GM21367 (cell line): ENCODE measurements at regions not wholly inside any gene's neighbourhood (a gene's known extent, or its start where the extent isn't known, plus 50 kb on each side); places are given as distances from the start of the nearest gene placed in this dataset.

Source experiments
- ATAC-seq: cut with Tn5 transposase; IDR thresholded peaks from one replicate; pipeline ENCODE4 v1.9.1; 2021; ENCODE audit not compliant: unreplicated experiment

DNA sequence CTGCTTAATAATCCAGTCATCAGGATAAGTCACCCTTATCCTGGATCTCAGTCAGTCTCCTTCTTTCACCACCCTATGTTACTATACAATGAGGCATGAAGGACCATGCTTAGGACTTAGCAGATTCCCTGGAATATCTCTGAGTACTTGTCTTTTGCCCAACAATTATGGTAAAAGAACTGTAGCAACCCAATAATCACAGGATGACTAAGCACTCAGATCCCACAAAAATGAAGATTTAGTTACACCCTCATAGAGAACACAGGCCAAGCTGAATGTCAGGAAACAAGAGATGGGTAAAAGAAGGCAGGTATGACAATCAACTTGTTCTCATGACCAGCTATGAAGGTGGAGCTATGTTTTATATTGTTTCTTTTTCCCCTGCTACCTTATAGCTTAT lies 91.4 kb downstream of the EDN1 start:
- no peak for ATAC-seq

GRCh38 chr6:12383448-12383847 lies 93.3 kb downstream of the EDN1 start:
- ATAC-seq: no peak

- no peak for ATAC-seq
These were observed 94.3 kb downstream of the EDN1 start for GRCh38 chr6:12384357-12384912.

GRCh38 chr6:12385316-12385715 lies 95.2 kb downstream of the EDN1 start:
- ATAC-seq: no peak

GRCh38 chr6:12386816-12387215 lies 96.7 kb downstream of the EDN1 start:
- ATAC-seq: no peak

GRCh38 chr6:12391472-12391871 lies 101.3 kb downstream of the EDN1 start:
- ATAC-seq: no peak

DNA sequence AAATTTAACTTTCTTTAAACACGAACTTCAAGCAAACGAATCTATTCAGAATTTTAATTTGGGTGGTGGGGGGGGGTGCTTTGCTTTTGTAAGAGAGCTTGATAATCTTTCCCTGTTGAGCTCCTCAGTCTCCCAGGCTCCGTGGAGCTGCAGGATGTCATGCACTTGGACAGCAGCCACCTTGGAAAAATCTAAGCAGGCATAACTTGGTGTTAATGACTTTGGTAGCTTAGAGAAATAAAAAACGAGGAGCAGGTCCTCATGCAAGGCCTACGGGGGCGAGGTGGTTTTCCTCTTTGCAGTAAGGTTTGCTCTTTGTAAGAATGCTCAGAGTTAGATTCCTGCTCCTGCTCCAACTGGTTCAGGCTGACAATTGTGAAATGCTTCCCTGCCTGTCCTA lies 102.3 kb downstream of the EDN1 start:
- ATAC-seq: no peak

DNA sequence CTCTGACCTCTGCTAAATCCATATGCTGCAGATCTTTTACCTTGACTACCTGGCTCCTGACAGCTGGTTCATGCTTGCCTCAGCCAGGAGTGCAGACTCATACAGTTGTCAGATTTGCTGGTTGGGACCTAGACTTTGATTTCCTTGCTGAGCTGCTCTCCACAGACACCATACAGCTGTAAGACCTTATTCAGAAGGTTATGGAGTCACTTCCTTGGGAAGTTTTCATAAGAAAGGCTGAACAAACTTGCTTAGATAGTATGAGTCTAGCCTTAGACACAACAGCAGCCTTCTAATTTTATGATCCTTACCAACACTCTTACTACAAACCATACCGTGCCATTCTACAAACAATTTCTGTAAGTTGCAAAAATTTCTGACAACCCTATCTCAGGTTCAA lies 102.9 kb downstream of the EDN1 start:
- no peak for ATAC-seq

- no peak for ATAC-seq
These were observed 104.0 kb downstream of the EDN1 start for GRCh38 chr6:12394170-12394569.

- no peak for ATAC-seq
These were observed 105.7 kb downstream of the EDN1 start for GRCh38 chr6:12395898-12396297.

DNA sequence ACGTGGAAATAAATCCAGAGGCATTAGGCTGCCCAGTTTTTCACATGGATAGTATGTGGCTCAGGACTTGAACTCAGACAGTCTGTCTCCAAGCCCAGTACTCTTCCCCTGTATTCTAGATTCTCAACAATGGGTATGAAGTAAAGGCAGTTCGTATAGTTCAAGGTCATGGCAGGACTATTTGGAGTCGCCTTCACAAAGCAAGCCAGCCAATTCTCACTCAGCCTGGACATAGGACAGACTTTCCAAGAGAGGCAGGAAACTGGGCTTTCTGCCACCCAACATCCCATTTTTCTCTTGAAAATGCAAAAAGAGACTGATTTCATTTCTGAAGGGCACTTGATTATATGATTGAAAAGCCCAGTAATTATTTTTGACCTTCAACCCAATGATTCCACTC lies 111.0 kb downstream of the EDN1 start:
- ATAC-seq: no peak

DNA sequence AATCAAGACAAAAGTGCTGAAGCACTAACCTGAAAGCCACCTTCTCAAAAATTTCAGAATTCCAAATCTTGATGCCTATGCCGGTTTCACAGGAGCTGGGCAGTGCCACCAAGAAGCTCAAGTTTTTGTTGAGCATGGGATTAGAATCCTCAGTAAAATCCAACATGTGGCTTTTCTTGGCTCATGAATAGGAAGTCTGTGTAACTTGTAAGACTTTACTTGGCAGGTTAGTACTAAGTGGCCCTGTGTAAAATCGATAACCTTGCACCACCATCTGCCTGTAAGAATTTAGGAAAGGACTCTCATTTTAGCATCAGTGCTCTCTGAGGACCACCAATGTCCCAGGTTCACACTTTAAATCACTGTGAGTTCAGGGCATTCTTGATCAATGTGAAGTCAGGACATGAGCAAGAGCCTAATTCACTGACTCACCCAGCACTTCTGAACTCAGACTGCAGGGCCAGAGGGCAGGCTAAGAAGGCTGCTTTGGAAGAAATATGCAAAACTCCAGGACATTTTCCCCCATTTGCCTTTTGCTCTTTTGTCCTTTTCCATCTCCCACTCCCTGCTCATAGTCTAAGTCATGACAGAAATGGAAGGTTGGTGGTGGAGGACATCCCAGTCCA lies 113.2 kb downstream of the EDN1 start:
- no peak for ATAC-seq

DNA sequence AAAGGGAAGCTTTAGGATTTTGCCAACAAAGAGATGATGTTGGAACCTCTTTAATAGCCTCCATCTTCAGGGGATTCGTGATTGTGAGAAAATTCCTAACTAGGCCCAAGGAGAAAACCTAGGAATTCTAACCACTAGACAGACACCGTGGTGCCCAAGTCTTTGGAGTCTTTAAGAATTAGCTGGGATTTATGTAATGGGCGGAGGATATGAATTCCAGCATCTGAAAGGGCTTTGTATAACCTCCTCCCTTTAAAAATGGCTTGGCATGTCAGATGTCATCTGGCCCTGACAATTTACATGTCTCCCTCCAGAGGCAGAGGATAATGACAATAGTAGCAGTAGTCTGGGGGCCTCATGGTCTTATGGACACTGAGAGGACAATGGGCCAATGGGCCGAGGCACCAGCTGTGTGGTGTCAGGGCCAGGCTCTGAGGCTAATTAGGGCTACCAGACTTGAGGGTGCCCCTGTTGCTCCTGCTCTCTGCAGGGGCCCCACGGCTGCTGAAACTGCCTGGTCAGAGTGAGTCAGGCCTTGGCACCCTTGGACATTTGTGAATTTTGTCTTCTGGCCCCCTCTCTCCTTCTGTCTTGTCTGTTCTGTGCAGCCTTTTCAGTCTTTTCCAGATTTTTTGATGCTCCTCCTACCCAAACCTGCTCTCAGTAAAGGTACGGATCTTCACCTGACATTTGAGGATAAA lies 113.9 kb downstream of the EDN1 start:
- ATAC-seq: no peak

DNA sequence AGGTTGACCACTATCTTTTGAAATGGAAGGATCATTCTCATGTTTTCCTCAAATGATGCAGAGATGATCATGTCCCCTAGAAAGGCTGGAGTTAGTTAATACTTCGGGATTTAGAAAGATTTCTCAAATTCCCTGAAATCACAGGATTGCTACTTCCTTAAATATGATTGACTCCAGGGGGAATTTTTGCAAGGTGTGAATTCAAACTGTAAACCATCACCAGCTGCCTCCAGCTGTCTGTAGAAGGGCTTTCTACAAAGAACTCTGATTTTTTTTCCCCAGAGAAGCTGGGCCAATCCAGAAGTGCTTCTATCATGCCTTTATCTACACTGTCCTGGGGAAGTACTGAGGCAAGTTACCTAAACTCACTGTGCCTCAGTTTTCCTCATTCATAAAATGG lies 114.5 kb downstream of the EDN1 start:
- ATAC-seq: no peak

DNA sequence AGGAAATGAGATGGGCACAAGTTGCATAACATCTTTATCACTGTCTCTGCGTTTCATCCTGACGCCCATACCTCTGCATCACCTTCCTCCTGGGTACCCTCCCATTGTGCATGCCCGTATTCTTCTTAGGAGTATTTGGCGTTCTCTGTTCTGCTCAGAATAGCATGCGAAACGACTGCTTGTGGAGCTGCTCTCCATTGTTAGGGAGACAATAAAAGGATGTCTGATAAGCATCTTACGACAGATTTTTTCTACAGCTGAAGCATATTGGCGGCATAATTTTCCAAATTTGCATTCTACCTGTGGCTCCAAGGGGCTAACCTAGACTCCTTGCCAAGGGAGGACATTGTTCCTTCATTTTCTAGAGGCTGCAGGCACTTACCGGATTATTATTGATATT lies 118.6 kb downstream of the EDN1 start:
- ATAC-seq: no peak

GRCh38 chr6:12410946-12411345 lies 120.8 kb downstream of the EDN1 start:
- ATAC-seq: no peak

- ATAC-seq: no peak
These were observed 124.0 kb downstream of the EDN1 start for GRCh38 chr6:12414096-12414675.

GRCh38 chr6:12415980-12416598 lies 125.9 kb downstream of the EDN1 start:
- no peak for ATAC-seq

DNA sequence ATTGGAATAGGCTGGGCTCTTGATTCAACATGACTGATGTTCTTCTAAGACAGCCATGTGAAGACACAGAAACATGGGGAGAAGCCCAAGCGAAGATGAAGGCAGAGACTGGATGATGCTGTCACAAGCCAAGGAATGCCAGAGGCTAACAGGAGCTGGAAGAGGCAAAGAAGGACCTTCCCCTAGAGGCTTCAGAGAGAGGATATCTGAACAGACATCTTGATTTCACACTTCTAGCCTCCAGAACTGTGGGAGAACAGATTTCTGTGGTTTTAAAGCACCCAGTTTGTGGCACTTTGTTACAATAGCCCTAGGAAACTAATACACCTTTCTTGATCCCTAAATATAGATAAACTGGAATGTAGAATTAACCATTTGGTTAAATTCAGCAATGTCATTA lies 127.0 kb downstream of the EDN1 start:
- no peak for ATAC-seq

- ATAC-seq: no peak
These were observed 128.8 kb downstream of the EDN1 start for GRCh38 chr6:12418946-12419345.

DNA sequence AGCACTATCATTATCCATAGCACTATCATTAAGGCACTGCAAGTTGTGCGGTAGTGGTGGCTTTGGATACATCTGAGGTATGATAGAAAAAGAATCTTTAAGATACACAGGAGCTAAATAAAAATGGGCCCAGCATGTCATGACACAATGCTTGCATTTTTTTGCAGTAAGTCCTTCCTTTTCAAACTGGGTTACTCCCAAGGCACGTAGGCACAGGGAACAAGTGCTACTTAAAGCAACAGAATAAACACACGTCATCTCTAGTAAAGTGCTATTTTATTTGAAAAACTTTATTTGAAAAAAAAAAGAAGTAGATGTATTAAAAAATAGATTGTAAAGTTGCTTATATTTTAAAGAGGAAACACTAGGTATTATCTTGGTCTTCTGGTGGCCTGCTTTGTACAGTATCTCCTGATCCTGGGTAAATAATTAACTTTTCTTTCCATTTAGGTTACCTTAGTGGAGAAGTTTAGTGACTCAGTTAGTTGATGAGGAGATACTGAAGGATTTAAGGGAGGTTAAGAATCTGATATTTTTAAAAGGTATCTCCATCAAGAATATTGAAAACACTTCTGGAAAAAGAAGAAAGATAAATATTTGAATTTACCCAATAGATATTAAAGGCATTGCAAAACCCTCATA lies 129.6 kb downstream of the EDN1 start:
- ATAC-seq: no peak
